ENCODE measurements at regions not wholly inside any gene's neighbourhood (a gene's known extent, or its start where the extent isn't known, plus 50 kb on each side); places are given as distances from the start of the nearest gene placed in this dataset.

GRCh38 chr3:21238661-21239060 lies 512.3 kb downstream of the ZNF385D start:
- BruUV-seq (replicated peaks), result no TSS peak
- Histone ChIP-seq H3K36me3 (ENCODE audit: control insufficient read depth in 1 of 2, insufficient read depth in 2 of 2, low read length in 2 of 2) (no peaks in the 10 kb centered on the region), H3K9ac (ENCODE audit: low read length) (no peak overlapping the region), H3K4me2 (ENCODE audit: low read length) (no peak overlapping the region), H2AFZ (ENCODE audit: low read depth, low read length, poor library complexity, severe bottlenecking) (no peak overlapping the region), H3K4me1 (ENCODE audit: control insufficient read depth in 1 of 2, insufficient read depth in 2 of 2, low read length in 2 of 2) (no peaks in the 10 kb centered on the region), H3K9me3 (ENCODE audit: control insufficient read depth in 1 of 2, insufficient read depth in 1 of 2, low read depth in 1 of 2, low read length in 2 of 2) (peaks cover 9 to 31% of the 10 kb centered on the region in 2 experiments; a peak in 3 of 4 replicates), H4K20me1 (ENCODE audit: insufficient read depth) (no peaks in the 10 kb centered on the region), H3K79me2 (ENCODE audit: insufficient read depth, low read length) (no peaks in the 10 kb centered on the region), H3K9me2 (ENCODE audit: insufficient read depth) (no peaks in the 10 kb centered on the region), H3K27ac (ENCODE audit: low read depth, low read length) (no peak overlapping the region), H3K4me3 (replicated peaks in 1 of 2; ENCODE audit: low read depth in 1 of 2, low read length in 2 of 2) (no peak overlapping the region), H3K27me3 (ENCODE audit: insufficient read depth, low read length) (no peaks in the 10 kb centered on the region)
- ChIA-PET RAD21 (ENCODE audit: low non-redundant PET in 1 of 2, low total read pairs in 2 of 2, uncharacterized antibody in 2 of 2, unreplicated experiment in 2 of 2) (no interaction called here), CTCF (no interaction called here), POLR2A (no interaction called here)
- ATAC-seq, result no peak
- TF ChIP-seq SIN3A (IDR thresholded peaks at IDR 0.05; ENCODE audit: low read depth) (no peak), CBX3 (IDR thresholded peaks at IDR 0.05; ENCODE audit: low read depth) (no peak), POLR2AphosphoS5 (IDR thresholded peaks at IDR 0.05; ENCODE audit: low read depth, low read length) (no peak), ELF1 (IDR thresholded peaks at IDR 0.05; ENCODE audit: borderline replicate concordance, low read depth) (no peak), SRF (IDR thresholded peaks at IDR 0.05; ENCODE audit: low read depth) (no peak), REST (IDR thresholded peaks at IDR 0.05; ENCODE audit: low read depth) (no peak), ZBTB33 (IDR thresholded peaks at IDR 0.05; ENCODE audit: extremely low read depth, insufficient replicate concordance, low read length) (no peak)
- no peak for DNase-seq (ENCODE audit: low read depth, low spot score)
- intact Hi-C loops (cut with micrococcal nuclease), result no loop called here

Data from HCT116 (cell line).